LNCaP clone FGC (cell line): ENCODE measurements at regions not wholly inside any gene's neighbourhood (a gene's known extent, or its start where the extent isn't known, plus 50 kb on each side); places are given as distances from the start of the nearest gene placed in this dataset.

Experiments
- DNase-seq: peaks from one replicate; pipeline ENCODE4 v3.0.0-alpha.2; 2011; ENCODE audit warnings: low read depth
- H3K4me3 ChIP-seq: 2 replicates; pipeline ENCODE4 v1.5.1; 2011; ENCODE audit warnings: mild to moderate bottlenecking, low read depth, low read length, control low read depth
- TF ChIP-seq, protein P1 (sequence below): IDR thresholded peaks from 2 replicates; pipeline ENCODE4 v1.5.1; 2012; ENCODE audit warnings: mild to moderate bottlenecking; ENCODE audit not compliant: control insufficient read depth, insufficient read depth; ENCODE audit errors: extremely low read depth

- H3K4me3 ChIP-seq: no peak overlapping the region
- TF ChIP-seq, protein P1, sequence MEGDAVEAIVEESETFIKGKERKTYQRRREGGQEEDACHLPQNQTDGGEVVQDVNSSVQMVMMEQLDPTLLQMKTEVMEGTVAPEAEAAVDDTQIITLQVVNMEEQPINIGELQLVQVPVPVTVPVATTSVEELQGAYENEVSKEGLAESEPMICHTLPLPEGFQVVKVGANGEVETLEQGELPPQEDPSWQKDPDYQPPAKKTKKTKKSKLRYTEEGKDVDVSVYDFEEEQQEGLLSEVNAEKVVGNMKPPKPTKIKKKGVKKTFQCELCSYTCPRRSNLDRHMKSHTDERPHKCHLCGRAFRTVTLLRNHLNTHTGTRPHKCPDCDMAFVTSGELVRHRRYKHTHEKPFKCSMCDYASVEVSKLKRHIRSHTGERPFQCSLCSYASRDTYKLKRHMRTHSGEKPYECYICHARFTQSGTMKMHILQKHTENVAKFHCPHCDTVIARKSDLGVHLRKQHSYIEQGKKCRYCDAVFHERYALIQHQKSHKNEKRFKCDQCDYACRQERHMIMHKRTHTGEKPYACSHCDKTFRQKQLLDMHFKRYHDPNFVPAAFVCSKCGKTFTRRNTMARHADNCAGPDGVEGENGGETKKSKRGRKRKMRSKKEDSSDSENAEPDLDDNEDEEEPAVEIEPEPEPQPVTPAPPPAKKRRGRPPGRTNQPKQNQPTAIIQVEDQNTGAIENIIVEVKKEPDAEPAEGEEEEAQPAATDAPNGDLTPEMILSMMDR: no peak
- no peak for DNase-seq
Measured at GRCh38 chr12:24759155-24759554, 189.7 kb downstream of the BCAT1 start.

GRCh38 chr12:24756479-24757024 is 192.3 kb downstream of the BCAT1 start:
- no peak for DNase-seq
- TF ChIP-seq, protein P1: no peak

GRCh38 chr12:24754690-24755638 is 193.9 kb downstream of the BCAT1 start:
- TF ChIP-seq, protein P1: no peak
- DNase-seq: no peak
- no peak overlapping the region for H3K4me3 ChIP-seq

More at GRCh38 chr12:24756479-24757024, 192.3 kb downstream of the BCAT1 start:
- no peak overlapping the region for H3K4me3 ChIP-seq

DNA sequence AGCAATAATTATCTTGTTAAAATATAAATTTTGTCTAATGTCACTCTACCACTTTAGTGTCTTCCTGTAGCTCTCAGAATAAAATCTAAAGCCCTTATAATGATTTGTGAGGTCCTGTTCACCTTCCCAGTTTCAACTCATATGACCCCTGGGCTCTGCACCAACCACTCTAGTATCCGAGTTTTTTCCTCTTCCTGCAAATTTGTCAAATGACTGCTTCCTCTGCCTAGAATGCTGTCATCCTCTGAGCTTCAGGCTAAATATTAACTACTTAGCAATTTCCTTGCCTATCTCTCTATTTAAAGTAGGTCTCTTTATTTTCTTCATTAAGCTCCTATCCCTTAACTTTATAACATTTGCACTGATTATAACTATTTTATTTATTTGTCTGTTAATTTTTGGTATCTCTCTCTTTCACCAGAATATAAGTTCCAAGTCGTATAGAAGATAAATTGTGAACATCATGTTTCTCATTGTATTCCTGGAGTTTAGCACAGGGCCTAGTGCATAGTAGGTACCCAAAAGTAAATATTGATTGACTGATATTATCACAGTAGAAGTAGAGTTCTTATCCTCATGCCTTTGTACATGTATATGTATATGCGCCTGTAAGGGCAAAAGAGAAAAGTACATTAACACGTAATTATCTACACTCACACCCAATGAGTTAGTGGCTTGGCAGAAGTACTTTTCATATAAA is 196.0 kb downstream of the BCAT1 start:
- no peak for DNase-seq
- no peak overlapping the region for H3K4me3 ChIP-seq
- TF ChIP-seq, protein P1: no peak

- no peak for DNase-seq
- H3K4me3 ChIP-seq: no peak overlapping the region
- TF ChIP-seq, protein P1: no peak
Measured at GRCh38 chr12:24751181-24751580, 197.7 kb downstream of the BCAT1 start.

DNA sequence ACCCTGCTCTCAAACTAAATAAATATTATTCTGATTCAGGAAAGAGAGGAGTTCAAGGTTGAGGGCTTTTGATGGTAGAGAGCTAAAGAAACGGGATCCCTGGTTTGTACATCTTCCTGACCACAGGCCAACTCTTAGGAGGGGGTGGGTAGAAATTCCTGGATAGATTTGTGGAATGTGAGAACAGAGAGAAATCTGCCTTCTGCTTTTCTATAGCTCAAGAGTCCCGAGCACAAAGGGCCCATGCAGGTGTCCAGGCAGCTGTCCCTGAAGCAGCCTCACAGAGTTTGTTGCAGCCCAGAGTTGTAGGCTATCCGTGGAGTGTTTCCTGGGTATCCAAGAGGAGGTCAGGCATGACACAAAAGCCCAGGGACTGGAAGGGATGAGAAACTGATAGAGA is 198.6 kb downstream of the BCAT1 start:
- H3K4me3 ChIP-seq: no peak overlapping the region
- TF ChIP-seq, protein P1: no peak

More for the DNA sequence above, 198.6 kb downstream of the BCAT1 start:
- DNase-seq: no peak
